Endothelial cell of umbilical vein (primary cell): ENCODE measurements at regions not wholly inside any gene's neighbourhood (a gene's known extent, or its start where the extent isn't known, plus 50 kb on each side); places are given as distances from the start of the nearest gene placed in this dataset.

Experiments used
- BruUV-seq: library from RNA; stranded (reverse); fragments of 400-500 nt; replicated peaks from 2 replicates; lab custom pipeline; 2021; lab: Mats Ljungman, UMichigan
- CTCF ChIA-PET: fragments of 300-600, 350-600 bp; sonication (Branson Sonifier 250); formaldehyde crosslinking; loops from one replicate; lab custom pipeline; 2021; ENCODE audit warnings: antibody characterized with exemption, inconsistent platforms; lab: Charles Lee
- POLR2A ChIA-PET: fragments of 300-600, 350-600 bp; sonication (Branson Sonifier 250); formaldehyde crosslinking; loops from one replicate; lab custom pipeline; 2021; ENCODE audit warnings: antibody characterized with exemption, inconsistent platforms; lab: Charles Lee
- DNase-seq: peaks from one replicate; pipeline ENCODE4 v3.0.0-alpha.2; 2011; ENCODE audit warnings: low read depth, low spot score
- FAIRE-seq: peaks from 2 replicates; lab custom pipeline; 2011; peaks lifted over from hg19 to GRCh38; lab: Jason Lieb, UNC
- H2AFZ ChIP-seq: 2 replicates; pipeline ENCODE4 v1.6.0; 2012; ENCODE audit warnings: low read depth, low read length, control low read depth, inconsistent platforms
- H3K27ac ChIP-seq: 2 replicates; pipeline ENCODE4 v1.5.1; 2011; ENCODE audit warnings: low read depth, mild to moderate bottlenecking, control low read depth, low read length, moderate library complexity; ENCODE audit not compliant: insufficient read depth
- H3K27me3 ChIP-seq, 2 experiments: 2 replicates each; pipeline versions ENCODE4 v1.6.0 to v1.6.1; 2011; ENCODE audit warnings: low read length in 2 of 2, mixed read lengths in 1 of 2; ENCODE audit not compliant: control insufficient read depth in 2 of 2, insufficient read depth in 2 of 2
- H3K36me3 ChIP-seq, 2 experiments: 2 replicates in 1 of 2; 3 replicates in 1 of 2; pipeline ENCODE4 v1.5.1; 2011; ENCODE audit warnings: low read length in 2 of 2, mild to moderate bottlenecking in 1 of 2, moderate library complexity in 1 of 2; ENCODE audit not compliant: control insufficient read depth in 2 of 2, insufficient read depth in 2 of 2; ENCODE audit errors: extremely low read depth in 1 of 2
- H3K4me1 ChIP-seq: 3 replicates; pipeline ENCODE4 v1.5.1; 2011; ENCODE audit warnings: mild to moderate bottlenecking, low read length; ENCODE audit not compliant: control insufficient read depth, insufficient read depth; ENCODE audit errors: extremely low read depth
- H3K4me2 ChIP-seq: 2 replicates; pipeline ENCODE4 v1.6.1; 2011; ENCODE audit warnings: low read length, control low read depth, mixed read lengths; ENCODE audit not compliant: insufficient read depth
- H3K4me3 ChIP-seq, 3 experiments: fragments of 200-600 bp in 1 of 3; sonication (generic), shearing (Covaris generic) in 1 of 3; replicated peaks in 1 of 3; 2 replicates each; pipeline ENCODE4 v1.5.1; 2011 to 2016; ENCODE audit warnings: control low read depth in 3 of 3, low read length in 3 of 3, mild to moderate bottlenecking in 2 of 3, inconsistent platforms in 1 of 3, low read depth in 1 of 3, moderate library complexity in 1 of 3; ENCODE audit not compliant: insufficient read depth in 1 of 3
- H3K79me2 ChIP-seq: 2 replicates; pipeline ENCODE4 v1.6.0; 2012; ENCODE audit warnings: low read length, inconsistent platforms; ENCODE audit not compliant: control insufficient read depth, insufficient read depth
- H3K9ac ChIP-seq: replicated peaks from 2 replicates; pipeline ENCODE3; 2011; ENCODE audit warnings: low read length, control low read depth; ENCODE audit not compliant: insufficient read depth; ENCODE audit errors: extremely low read depth
- H3K9me1 ChIP-seq: replicated peaks from 3 replicates; pipeline ENCODE4 v1.6.0; 2011; ENCODE audit warnings: mild to moderate bottlenecking, low read length; ENCODE audit not compliant: control insufficient read depth, insufficient read depth; ENCODE audit errors: extremely low read depth
- H3K9me3 ChIP-seq: replicated peaks from 2 replicates; pipeline ENCODE4 v1.5.1; 2012; ENCODE audit warnings: low read length, inconsistent platforms; ENCODE audit not compliant: control insufficient read depth, insufficient read depth
- H4K20me1 ChIP-seq: replicated peaks from 2 replicates; pipeline ENCODE3; 2011; ENCODE audit warnings: mild to moderate bottlenecking, low read length; ENCODE audit not compliant: control insufficient read depth, insufficient read depth; ENCODE audit errors: extremely low read depth
- CTCF ChIP-seq, 2 donors: IDR thresholded peaks; 1 replicate in 1 of 2; 2 replicates in 1 of 2; pipeline ENCODE4 v1.5.1; 2011; ENCODE audit warnings: low read length in 2 of 2, mild to moderate bottlenecking in 2 of 2, moderate library complexity in 2 of 2, control low read depth in 1 of 2, inconsistent platforms in 1 of 2, low read depth in 1 of 2; ENCODE audit not compliant: insufficient read depth in 1 of 2; ENCODE audit errors: extremely low read depth in 1 of 2
- EZH2 ChIP-seq: IDR thresholded peaks from 2 replicates; pipeline ENCODE4 v1.6.1; 2012; ENCODE audit warnings: borderline replicate concordance, low read depth, mild to moderate bottlenecking, moderate library complexity, low read length, inconsistent platforms; ENCODE audit not compliant: severe bottlenecking
- FOS ChIP-seq: IDR thresholded peaks from 2 replicates; pipeline ENCODE4 v1.6.1; 2011; ENCODE audit warnings: mild to moderate bottlenecking, low read length, moderate library complexity, borderline replicate concordance; ENCODE audit not compliant: insufficient read depth
- GATA2 ChIP-seq: IDR thresholded peaks from 2 replicates; pipeline ENCODE4 v1.7.0; 2011; ENCODE audit warnings: low read depth, mild to moderate bottlenecking, moderate library complexity, mixed read lengths, low read length; ENCODE audit not compliant: insufficient read length, insufficient read depth
- JUN ChIP-seq: IDR thresholded peaks from 2 replicates; pipeline ENCODE4 v1.6.1; 2011; ENCODE audit warnings: borderline replicate concordance, low read depth; ENCODE audit not compliant: insufficient read length, insufficient read depth
- MYC ChIP-seq: IDR thresholded peaks from one replicate; pipeline ENCODE4 v1.6.1; 2011; ENCODE audit warnings: mild to moderate bottlenecking, low read depth, low read length
- POLR2A ChIP-seq: IDR thresholded peaks from 2 replicates; pipeline ENCODE4 v1.6.1; 2012; ENCODE audit warnings: low read depth, mild to moderate bottlenecking, control low read depth, low read length
- POLR2AphosphoS5 ChIP-seq: IDR thresholded peaks from 2 replicates; pipeline ENCODE4 v1.6.1; 2012; ENCODE audit warnings: low read depth, mild to moderate bottlenecking, control low read depth, low read length, moderate library complexity; ENCODE audit not compliant: insufficient read depth
- dilution Hi-C: fragments of 300-500 bp; cut with MboI; formaldehyde crosslinking; loops from one replicate; pipeline ENCODE4 v1.15.0; 2019; ENCODE audit warnings: low sequenced_read_pairs; ENCODE audit not compliant: extremely low pct_ligation_motif_present
- intact Hi-C: fragments of 100-400 bp; cut with micrococcal nuclease; formaldehyde crosslinking; loops from one replicate; pipeline ENCODE4 v1.10.0; 2022
- TF ChIP-seq, protein P1 (sequence below): IDR thresholded peaks from 2 replicates; pipeline ENCODE4 v1.6.1; 2011; ENCODE audit not compliant: insufficient read depth, insufficient read length

DNA sequence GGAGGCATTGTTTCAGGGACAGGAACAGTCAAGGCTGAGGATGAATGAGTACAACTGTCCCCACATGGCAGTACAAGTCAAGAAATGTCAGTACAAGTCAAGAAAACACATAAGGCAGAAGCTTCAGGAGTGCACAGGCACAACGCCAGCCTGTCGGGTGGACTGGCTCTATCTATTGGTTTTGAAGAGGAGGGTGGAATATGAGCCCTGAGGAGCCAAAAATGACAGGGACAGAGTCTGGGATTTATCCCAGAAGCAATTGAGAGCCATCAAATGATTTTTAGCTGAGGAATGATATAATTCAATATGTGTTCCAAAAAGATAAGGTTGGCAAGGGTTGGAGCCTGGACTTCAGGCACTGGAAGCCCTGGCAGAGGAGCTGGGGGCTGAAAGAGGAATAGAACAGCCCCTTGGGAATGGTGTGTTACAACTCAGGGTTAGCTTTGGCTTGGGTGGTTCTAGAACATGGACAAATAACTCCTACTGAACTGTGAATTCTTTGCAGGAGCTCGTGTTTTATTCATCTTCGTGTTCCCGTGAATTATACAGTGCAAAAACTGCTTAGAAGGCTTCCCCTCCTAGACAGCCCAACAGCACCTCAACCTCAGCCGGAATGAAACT is 425.7 kb upstream of the ARID1B start:
- FAIRE-seq = no peak
- H3K4me3 ChIP-seq = no peak overlapping the region
- H3K36me3 ChIP-seq = no peaks in the 10 kb centered on the region
- no peak overlapping the region for H3K27ac ChIP-seq
- H4K20me1 ChIP-seq = no peaks in the 10 kb centered on the region
- no peaks in the 10 kb centered on the region for H3K9me1 ChIP-seq
- H2AFZ ChIP-seq = no peak overlapping the region
- intact Hi-C loops (no loop called here), dilution Hi-C loops (no loop called here)
- H3K27me3 ChIP-seq = no peaks in the 10 kb centered on the region
- H3K4me2 ChIP-seq = no peak overlapping the region
- no TSS peak for BruUV-seq
- no peaks in the 10 kb centered on the region for H3K9me3 ChIP-seq
- POLR2A ChIA-PET = no interaction called here
- DNase-seq = no peak
- CTCF ChIA-PET = interaction anchor here (1.1 kb wide), 1 partner anchor 184 kb away, joined by 3 read pairs; no protein-coding TSS in a partner anchor
- no peaks in the 10 kb centered on the region for H3K79me2 ChIP-seq
- TF ChIP-seq EZH2 (no peak), POLR2A (no peak), JUN (no peak), MYC (no peak), FOS (no peak), GATA2 (no peak), POLR2AphosphoS5 (no peak)
- TF ChIP-seq, protein P1, sequence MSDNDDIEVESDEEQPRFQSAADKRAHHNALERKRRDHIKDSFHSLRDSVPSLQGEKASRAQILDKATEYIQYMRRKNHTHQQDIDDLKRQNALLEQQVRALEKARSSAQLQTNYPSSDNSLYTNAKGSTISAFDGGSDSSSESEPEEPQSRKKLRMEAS = no peak
- peaks cover 22% of the 10 kb centered on the region for H3K4me1 ChIP-seq
- H3K9ac ChIP-seq = no peak overlapping the region

GRCh38 chr6:156350337-156350736 is 426.8 kb upstream of the ARID1B start:
- no peak overlapping the region for H3K27ac ChIP-seq
- no peaks in the 10 kb centered on the region for H3K9me3 ChIP-seq
- CTCF ChIA-PET = no interaction called here
- no peak overlapping the region for H3K4me2 ChIP-seq
- H3K79me2 ChIP-seq = no peaks in the 10 kb centered on the region
- H3K27me3 ChIP-seq = no peaks in the 10 kb centered on the region
- no peak for DNase-seq
- H3K9ac ChIP-seq = no peak overlapping the region
- TF ChIP-seq, protein P1 = no peak
- no peak for TF ChIP-seq JUN
- no peak for TF ChIP-seq FOS
- no peak for TF ChIP-seq MYC
- no peak for TF ChIP-seq POLR2A
- TF ChIP-seq EZH2 = no peak
- no peak for TF ChIP-seq CTCF (IDR thresholded peaks at IDR 0.05; ENCODE audit: extremely low read depth in 1 of 2, insufficient read depth in 1 of 2, low read depth in 1 of 2, low read length in 2 of 2)
- TF ChIP-seq GATA2 = no peak
- TF ChIP-seq POLR2AphosphoS5 = no peak
- POLR2A ChIA-PET = no interaction called here
- H3K9me1 ChIP-seq = no peaks in the 10 kb centered on the region
- dilution Hi-C loops = no loop called here
- BruUV-seq = no TSS peak
- FAIRE-seq = no peak
- no peak overlapping the region for H2AFZ ChIP-seq
- intact Hi-C loops = no loop called here
- H3K4me3 ChIP-seq = no peak overlapping the region
- no peaks in the 10 kb centered on the region for H4K20me1 ChIP-seq
- H3K36me3 ChIP-seq = no peaks in the 10 kb centered on the region
- peaks cover 23% of the 10 kb centered on the region for H3K4me1 ChIP-seq
